ENCODE measurements at regions not wholly inside any gene's neighbourhood (a gene's known extent, or its start where the extent isn't known, plus 50 kb on each side); places are given as distances from the start of the nearest gene placed in this dataset.

DNA sequence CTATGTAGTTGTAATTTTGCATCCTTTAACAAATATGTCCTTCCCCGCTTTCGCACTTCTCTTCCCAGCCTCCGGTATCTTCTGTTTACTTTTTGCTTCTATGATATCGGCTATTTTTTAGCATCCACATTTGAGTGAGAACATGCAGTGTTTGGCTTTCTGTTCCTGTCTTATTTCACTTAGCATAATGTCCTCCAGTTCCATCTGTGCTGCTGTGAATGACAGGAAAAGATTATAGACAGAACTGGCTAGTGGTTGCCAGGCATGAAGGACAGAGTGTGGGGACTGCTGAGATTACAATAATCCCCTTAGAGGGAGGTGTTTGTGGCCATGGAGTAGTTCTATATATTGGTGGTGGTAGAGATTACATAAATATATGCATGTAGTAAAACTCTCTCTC is 588.6 kb downstream of the NLGN4X start:
- Histone ChIP-seq H3K9me3 (ENCODE audit: control insufficient read depth, low read length) (no peaks in the 10 kb centered on the region), H3K4me2 (ENCODE audit: low read length) (no peak overlapping the region), H3K4me1 (no peaks in the 10 kb centered on the region), H3K27ac (no peak overlapping the region), H3K27me3 (ENCODE audit: control insufficient read depth, insufficient read depth, low read length) (no peaks in the 10 kb centered on the region), H3K36me3 (ENCODE audit: control insufficient read depth, insufficient read depth, low read length) (no peaks in the 10 kb centered on the region), H3K9ac (no peak overlapping the region), H3K79me2 (no peaks in the 10 kb centered on the region), H2AFZ (no peak overlapping the region), H3K4me3 (ENCODE audit: low read depth, low read length) (no peak overlapping the region)
- TF ChIP-seq, protein P1, sequence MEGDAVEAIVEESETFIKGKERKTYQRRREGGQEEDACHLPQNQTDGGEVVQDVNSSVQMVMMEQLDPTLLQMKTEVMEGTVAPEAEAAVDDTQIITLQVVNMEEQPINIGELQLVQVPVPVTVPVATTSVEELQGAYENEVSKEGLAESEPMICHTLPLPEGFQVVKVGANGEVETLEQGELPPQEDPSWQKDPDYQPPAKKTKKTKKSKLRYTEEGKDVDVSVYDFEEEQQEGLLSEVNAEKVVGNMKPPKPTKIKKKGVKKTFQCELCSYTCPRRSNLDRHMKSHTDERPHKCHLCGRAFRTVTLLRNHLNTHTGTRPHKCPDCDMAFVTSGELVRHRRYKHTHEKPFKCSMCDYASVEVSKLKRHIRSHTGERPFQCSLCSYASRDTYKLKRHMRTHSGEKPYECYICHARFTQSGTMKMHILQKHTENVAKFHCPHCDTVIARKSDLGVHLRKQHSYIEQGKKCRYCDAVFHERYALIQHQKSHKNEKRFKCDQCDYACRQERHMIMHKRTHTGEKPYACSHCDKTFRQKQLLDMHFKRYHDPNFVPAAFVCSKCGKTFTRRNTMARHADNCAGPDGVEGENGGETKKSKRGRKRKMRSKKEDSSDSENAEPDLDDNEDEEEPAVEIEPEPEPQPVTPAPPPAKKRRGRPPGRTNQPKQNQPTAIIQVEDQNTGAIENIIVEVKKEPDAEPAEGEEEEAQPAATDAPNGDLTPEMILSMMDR (IDR thresholded peaks at IDR 0.05) = no peak

DNA sequence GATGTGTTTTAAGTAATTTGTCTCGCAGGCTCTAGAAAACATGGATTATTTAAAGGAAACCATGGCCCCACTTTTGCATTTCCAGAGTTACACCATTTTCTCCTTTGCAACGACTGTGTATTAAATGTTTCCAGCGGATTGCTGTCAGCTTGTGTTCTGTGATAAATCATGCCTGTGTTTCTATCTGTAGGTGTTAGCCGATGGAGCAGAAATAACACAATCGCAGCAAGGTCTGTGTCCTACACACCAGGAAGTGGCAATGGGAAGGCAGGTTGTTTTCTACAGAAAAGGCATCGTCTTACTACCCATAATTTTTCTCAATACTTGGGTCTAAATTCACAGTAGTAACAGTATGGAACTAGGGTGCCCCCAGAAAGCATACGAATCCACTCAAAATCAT is 590.1 kb downstream of the NLGN4X start:
- Histone ChIP-seq H3K4me3 (ENCODE audit: low read depth, low read length) (no peak overlapping the region), H3K36me3 (ENCODE audit: control insufficient read depth, insufficient read depth, low read length) (no peaks in the 10 kb centered on the region), H3K9ac (no peak overlapping the region), H3K4me2 (ENCODE audit: low read length) (no peak overlapping the region), H3K9me3 (ENCODE audit: control insufficient read depth, low read length) (no peaks in the 10 kb centered on the region), H3K27me3 (ENCODE audit: control insufficient read depth, insufficient read depth, low read length) (no peaks in the 10 kb centered on the region), H3K4me1 (no peaks in the 10 kb centered on the region), H2AFZ (no peak overlapping the region), H3K79me2 (no peaks in the 10 kb centered on the region), H3K27ac (no peak overlapping the region)
- TF ChIP-seq, protein P1 (IDR thresholded peaks at IDR 0.05) = no peak

GRCh38 chrX:5632887-5633286 is 595.8 kb downstream of the NLGN4X start:
- Histone ChIP-seq H3K9ac (no peak overlapping the region), H3K27me3 (ENCODE audit: control insufficient read depth, insufficient read depth, low read length) (no peaks in the 10 kb centered on the region), H3K9me3 (ENCODE audit: control insufficient read depth, low read length) (no peaks in the 10 kb centered on the region), H3K4me3 (ENCODE audit: low read depth, low read length) (no peak overlapping the region), H3K4me2 (ENCODE audit: low read length) (no peak overlapping the region), H3K27ac (no peak overlapping the region), H2AFZ (no peak overlapping the region), H3K79me2 (no peaks in the 10 kb centered on the region), H3K36me3 (ENCODE audit: control insufficient read depth, insufficient read depth, low read length) (no peaks in the 10 kb centered on the region), H3K4me1 (no peaks in the 10 kb centered on the region)
- TF ChIP-seq, protein P1 (IDR thresholded peaks at IDR 0.05) = no peak

GRCh38 chrX:5632061-5632614 is 596.5 kb downstream of the NLGN4X start:
- H3K4me1 ChIP-seq = no peaks in the 10 kb centered on the region
- H3K27me3 ChIP-seq (ENCODE audit: control insufficient read depth, insufficient read depth, low read length) = no peaks in the 10 kb centered on the region
- H2AFZ ChIP-seq = no peak overlapping the region
- H3K4me3 ChIP-seq (ENCODE audit: low read depth, low read length) = no peak overlapping the region
- H3K36me3 ChIP-seq (ENCODE audit: control insufficient read depth, insufficient read depth, low read length) = no peaks in the 10 kb centered on the region
- H3K27ac ChIP-seq = no peak overlapping the region
- no peak overlapping the region for H3K4me2 ChIP-seq (ENCODE audit: low read length)
- no peak overlapping the region for H3K9ac ChIP-seq
- H3K79me2 ChIP-seq = no peaks in the 10 kb centered on the region
- no peaks in the 10 kb centered on the region for H3K9me3 ChIP-seq (ENCODE audit: control insufficient read depth, low read length)
- TF ChIP-seq, protein P1 (IDR thresholded peaks at IDR 0.05) = no peak

DNA sequence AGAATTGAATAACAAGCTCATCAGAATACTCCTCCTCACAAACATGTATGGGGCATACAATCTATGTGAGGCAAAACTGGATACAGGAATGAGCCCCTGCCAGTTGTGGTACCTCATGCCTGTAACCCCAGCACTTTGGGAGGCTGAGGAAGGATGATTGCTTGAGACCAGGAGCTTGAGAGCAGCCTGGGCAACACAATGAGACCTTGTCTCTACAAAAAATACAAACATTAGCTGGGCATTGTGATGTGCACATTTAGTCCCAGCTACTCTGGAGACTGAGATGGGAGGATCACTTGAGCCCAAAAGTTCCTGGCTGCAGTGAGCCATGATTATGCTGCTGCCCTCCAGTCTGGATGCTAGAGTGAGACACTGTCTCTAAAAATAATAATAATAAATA is 611.0 kb downstream of the NLGN4X start:
- Histone ChIP-seq H3K36me3 (ENCODE audit: control insufficient read depth, insufficient read depth, low read length) (no peaks in the 10 kb centered on the region), H3K27me3 (ENCODE audit: control insufficient read depth, insufficient read depth, low read length) (no peaks in the 10 kb centered on the region), H3K4me1 (no peaks in the 10 kb centered on the region), H3K9ac (no peak overlapping the region), H3K27ac (no peak overlapping the region), H3K9me3 (ENCODE audit: control insufficient read depth, low read length) (no peaks in the 10 kb centered on the region), H2AFZ (no peak overlapping the region), H3K79me2 (no peaks in the 10 kb centered on the region), H3K4me2 (ENCODE audit: low read length) (no peak overlapping the region), H3K4me3 (ENCODE audit: low read depth, low read length) (no peak overlapping the region)
- TF ChIP-seq, protein P1 (IDR thresholded peaks at IDR 0.05) = no peak

Measured in parathyroid adenoma (tissue), 2 donors.